ENCODE measurements at regions not wholly inside any gene's neighbourhood (a gene's known extent, or its start where the extent isn't known, plus 50 kb on each side); places are given as distances from the start of the nearest gene placed in this dataset.

DNA sequence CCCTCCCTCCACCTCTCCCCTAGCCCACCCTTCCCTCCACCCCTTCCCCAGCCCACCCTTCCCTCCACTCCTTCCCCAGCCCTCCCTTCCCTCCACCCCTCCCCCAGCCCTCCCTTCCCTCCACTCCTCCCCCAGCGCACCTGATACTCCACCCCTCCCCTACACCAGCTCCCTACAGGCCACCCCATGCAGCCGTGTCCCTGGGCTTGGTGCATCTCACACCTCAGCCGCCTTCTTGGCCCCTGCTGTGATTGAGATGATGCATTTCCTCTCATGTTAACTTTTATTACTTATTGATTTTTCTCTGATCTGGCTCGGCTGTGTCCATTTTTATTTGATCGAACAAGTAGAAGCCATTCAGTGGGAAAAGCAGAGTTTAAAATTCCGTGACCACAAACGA lies 243.8 kb downstream of the MATN1 start:
- DNase-seq (ENCODE audit: low read depth in 2 of 2), result no peak

DNA sequence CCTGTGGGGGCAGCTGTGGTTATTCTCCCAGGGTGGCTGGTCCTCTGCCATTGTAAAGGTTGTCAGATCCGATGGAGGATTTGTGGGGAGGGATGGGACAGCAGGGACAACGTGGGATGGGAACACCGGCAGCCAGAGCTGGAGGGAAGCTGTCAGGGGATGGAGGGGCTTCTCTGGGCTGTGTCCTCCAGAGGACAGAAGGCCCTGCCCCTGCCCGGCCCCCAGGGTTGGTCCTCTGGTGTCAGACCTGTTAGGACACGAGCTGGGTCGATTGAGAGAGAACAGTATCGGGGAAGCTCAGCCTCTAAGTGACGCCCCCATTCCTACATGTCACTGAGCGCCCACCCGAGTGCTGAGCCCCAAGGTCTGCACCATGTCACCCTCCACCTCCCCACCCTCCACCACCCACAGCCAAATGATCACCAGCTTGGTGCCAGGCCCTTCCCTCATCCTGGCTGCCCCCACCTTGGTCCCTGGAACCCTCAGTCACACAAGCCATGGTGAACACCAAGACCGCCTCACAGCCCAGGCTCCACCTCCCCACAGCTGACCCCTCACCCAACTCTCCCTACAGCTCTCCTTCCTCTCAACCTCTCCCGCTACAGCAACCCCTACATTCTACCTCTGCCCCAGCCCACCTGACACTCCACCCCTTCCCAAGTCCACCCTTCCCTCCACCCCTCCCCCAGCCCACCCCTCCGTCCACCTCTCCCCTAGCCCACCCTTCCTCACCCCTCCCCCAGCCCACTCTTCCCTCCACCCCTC lies 244.4 kb downstream of the MATN1 start:
- no peak for DNase-seq (ENCODE audit: low read depth in 2 of 2)

DNA sequence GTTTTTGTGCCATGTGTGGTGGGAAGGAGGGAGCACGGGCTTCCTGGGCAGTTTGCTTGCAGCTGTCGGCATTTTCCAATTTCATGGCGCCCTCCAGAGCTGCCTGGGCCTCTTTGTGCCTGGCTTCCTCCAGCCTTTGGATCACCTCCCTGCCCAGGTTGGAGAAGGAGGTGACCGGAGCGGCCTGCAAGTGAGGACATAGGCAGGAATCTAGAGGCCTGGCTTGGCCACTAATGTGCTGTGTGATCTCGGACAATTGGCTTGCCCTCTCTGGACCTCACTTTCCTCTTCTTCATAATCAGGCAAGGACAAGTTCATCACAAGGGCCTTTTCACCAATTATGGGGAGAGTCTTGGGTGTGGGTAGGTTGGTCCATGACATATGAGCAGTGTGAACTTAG lies 245.1 kb downstream of the MATN1 start:
- no peak for DNase-seq (ENCODE audit: low read depth in 2 of 2)

DNA sequence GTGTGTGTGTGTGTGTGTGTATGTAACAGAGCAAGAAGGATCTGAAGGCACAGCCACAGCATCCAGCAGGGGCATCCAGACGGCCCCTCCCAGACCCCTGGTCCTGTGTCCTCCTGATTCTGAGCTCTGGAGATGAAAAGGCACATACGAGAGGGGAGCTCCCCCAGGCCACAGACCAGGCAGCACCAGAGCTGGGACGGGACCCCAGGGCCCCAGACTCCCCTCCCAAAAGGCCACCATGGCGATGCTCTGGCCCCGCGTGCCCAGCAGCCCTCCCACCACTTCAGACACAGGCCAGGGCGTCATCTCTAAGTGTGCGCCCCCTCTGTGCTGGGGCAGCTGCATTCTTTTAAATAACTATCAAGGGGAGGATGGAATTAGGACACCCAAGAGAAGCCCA lies 245.8 kb downstream of the MATN1 start:
- DNase-seq (ENCODE audit: low read depth in 2 of 2), result no peak

DNA sequence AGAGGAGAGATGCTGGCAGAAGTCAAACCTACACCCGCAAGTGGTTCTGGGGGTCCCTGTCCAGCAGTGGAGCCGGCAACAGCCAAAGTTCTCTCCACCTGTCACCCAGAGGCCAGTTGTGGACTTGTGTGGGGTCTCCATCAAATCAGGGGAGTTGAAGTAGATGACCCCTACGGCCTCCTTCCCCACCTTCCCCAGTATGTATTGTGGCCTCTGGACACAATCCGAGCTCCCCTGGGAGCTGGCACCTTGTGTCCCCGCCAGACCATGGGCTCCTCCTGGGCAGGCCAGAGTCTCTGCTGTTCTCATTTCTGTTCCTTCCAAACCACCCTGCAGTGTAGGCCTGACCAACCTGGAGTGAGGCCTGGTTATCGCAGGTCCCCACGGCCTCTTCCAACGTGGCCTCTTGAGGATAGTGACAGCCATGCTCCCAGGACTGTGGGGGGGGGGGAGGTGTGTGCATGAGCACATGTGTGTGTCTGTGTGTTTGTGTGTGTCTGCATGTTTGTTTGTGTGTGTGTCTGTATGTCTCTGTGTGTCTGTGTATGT lies 246.4 kb downstream of the MATN1 start:
- no peak for DNase-seq (ENCODE audit: low read depth in 2 of 2)

DNA sequence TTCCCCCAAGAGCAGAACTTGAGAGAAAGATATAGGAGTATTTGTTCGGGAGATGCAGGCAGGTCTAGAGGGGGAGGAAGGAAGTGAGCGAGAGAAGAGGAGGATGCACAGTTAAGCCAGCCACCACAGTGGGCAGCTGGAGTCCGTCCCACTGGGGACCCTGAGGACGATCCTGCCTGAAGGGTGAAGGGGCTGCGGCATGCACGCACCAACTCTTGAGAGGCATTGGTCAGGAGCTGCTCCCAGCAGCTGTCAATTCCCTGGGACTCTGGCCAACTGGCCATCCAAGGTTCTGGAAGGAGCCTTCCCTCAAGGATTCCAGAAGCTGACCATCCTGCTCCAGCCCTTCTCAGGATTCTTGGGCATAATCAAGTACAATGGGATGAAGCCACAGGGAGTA lies 246.9 kb downstream of the MATN1 start:
- DNase-seq (ENCODE audit: low read depth in 2 of 2), result no peak

DNA sequence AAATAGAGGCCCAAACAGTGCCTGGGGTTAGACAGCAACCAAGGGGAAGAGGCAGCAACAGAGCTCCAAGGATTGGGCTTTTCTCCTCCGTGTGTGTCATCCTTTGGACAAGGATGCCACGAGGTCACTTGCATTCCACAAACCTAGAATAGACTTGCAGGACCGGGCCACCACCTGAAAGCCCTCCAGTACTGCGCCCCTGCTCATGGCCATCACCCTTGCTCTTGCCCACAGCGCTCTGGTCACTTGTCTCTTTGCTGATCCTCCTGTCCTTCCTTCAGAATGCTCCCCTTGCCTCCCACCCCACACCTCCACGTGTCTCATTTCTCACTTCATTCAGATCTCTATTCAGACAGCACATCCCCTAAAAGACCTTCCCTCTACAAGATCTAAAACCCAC lies 247.4 kb downstream of the MATN1 start:
- no peak for DNase-seq (ENCODE audit: low read depth in 2 of 2)

DNA sequence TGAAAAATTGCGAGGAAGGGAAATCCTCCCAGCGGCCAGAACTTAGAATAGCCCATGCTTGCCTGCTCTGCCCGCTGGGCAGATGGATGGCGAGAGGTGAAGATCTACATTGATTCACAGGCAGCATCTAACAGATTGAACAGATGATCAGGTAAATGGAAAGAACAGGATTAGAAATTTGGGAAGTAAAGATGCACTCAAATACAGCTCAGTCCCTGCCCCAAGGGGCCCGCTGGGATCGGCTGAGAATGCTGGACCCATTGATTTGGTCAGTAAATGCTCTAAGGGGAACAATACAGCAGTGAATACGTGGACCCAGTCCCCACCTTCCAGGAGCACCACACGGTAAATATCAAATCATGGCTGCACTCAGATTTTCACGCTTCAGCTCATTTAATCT lies 248.2 kb downstream of the MATN1 start:
- no peak for DNase-seq (ENCODE audit: low read depth in 2 of 2)

DNA sequence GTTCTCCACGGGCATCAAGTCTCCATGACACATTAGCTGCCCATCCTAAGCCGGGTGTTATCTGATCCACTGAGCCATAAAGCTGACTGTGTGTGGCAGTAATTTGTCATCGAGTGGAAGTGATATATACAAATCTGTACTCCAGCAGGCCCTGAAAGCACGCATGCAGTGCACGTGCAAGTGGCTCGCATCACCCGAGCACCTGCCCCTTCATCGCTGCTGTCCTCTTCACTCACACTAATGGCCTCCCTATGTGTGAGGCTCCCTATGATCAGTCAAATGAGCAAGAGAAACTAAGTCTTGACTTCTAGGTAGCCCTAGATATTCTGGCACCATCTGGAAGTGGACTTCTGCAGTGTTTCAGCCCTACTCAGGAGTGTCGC lies 248.6 kb downstream of the MATN1 start:
- no peak for DNase-seq (ENCODE audit: low read depth in 2 of 2)

DNA sequence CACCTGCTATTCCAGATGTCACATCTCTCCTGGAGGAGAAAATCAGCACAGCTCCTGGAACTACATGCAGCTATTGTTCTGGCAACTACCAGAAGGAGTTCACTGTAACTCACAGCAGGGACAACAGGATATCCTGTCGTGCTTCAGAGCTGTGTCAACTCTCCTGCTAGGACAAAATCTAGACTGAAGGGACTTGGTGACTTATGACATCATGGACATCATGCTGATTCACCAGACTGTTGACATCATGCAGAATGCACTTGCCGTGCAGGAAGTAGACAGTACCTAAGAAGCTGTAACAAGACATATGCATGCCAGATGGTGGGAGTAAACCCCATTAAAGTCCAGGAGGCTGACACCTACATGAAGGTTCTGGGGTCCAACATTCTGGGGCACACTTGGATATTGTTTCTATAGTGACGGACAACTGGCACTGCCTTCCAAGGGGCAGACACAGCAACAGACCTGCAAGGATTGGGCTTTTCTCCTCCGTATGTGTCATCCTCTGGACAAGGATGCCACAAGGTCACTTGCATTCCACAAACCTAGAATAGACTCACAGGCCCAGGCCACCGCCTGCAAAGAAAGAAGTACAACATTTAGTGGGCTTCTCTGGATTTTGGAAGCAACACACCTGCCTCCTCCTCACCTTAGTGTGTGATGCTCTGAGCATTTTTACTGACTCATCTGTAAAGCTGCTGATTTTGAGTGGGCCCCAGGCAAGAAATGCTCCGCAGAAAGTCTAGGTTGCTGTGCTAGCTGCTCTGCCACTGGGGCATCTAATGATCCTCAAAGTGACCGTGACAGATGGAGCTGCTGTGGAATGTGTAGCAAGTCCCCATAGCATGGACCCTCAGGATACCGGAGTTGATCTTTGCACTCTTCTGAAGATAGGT lies 249.2 kb downstream of the MATN1 start:
- DNase-seq (ENCODE audit: low read depth in 2 of 2), result no peak

DNA sequence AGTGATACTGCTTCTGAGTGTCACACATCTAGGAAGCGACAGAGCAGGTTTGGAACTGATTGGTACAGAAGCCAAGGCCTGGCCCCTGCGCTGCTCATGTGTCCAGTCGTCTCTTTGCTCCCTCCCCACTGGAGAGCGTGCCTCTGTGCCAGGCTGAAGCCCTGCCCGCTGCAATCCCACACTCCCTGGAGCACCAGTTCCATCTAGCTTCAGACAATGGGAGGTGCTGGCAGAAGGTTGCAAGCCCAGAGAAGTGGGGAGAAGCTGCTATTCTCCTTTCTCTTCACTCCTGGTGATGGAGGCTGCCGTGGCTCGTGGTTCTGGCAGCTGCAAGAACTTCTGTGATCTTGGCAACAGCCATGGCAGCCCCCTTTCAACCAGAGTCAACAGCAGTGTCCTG lies 250.9 kb downstream of the MATN1 start:
- no peak for DNase-seq (ENCODE audit: low read depth in 2 of 2)

DNA sequence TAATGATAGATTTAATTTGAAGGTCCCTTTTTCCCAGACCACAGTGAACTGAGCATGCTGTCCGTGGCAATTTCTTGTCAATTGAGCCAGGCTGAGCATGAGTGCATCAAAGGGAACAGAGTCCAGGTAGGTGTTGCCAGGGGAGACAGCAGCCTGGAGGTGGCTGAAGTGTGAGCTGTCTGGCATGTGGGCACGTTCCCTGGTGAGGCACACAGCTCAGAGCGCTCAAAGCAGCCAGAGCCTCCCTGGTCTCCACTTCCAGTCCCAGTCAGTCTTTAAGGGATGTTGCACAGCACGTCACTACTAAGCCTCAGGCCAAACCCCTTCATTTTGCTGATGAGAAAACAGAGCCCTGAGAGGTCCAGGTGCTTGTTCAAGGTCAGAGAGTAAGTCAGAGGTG lies 251.4 kb downstream of the MATN1 start:
- DNase-seq (ENCODE audit: low read depth in 2 of 2), result no peak

DNA sequence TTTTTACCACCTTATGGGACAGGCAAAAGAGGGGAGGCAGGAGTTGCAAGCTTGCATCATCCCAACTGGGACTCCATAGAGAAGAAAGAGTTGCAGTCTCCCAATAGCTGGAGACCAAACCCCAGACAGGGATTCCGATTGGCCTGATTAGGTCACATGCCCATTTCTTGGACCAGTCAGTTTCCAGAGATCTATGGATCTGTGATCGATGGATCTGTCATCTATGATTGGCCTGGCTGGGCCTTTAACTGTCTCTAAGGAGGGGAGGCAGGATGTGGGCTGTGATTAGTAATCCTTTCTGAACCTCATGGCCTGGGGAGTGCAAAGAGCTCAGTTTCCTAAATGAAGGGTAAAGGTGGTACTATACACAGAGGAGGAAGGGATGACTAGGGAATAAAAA lies 252.1 kb downstream of the MATN1 start:
- DNase-seq (ENCODE audit: low read depth in 2 of 2), result no peak

DNA sequence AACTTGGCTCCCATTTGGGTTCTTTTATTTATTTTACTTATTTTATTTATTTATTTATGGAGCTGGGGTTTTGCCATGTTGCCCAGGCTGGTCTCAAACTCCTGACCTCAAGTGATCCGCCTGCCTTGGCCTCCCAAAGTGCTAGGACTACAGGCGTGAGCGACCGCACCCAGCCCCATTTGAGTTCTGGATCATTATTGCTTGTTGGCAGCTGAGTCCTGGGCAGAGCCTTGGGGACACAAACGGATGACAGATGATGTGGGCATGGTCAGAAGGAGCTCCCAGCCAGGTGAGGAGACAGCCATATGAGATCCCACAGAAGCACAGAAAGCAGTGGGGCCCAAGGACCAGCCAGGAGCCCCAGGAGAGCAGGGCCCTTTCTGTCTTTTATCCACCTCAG lies 254.0 kb downstream of the MATN1 start:
- DNase-seq (ENCODE audit: low read depth in 2 of 2), result no peak

DNA sequence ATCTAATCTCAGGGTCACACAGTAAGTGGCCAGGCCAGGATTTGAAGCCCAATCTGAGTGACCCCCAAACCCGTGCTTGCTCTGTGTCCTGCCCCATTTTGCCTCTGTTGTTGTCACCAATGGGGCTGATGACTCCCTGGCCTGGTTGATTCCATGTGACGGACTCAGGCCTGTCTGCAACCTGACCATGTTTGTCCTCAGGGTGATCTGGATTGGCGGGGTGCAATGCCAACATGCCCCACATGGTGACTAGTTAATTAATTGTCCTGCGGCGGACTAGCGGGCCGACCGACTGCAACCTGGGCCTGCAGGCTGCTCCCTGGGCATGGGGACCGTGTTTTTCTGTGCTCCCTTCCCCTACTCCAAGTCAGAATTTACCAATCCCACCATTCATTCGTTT lies 256.3 kb downstream of the MATN1 start:
- DNase-seq (ENCODE audit: low read depth in 2 of 2), result no peak

DNA sequence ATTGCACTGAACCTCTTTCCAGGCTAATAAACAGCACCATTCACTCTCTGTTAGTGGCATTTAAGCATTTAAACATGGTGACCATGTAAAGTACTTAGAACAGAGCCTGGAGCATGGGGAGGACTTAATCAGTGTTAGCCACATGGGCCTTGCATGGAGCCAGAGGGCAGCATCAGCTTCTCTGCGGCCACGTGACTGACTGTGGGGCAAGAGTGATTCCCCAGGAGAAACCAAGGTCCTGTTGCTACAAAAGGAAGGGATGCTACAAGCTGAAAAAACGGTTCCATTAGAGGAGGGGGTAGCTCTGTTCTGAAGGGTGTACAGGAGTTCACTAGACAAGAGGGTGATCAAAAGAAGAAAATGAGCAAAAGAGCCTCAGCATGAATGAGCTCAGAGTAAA lies 256.8 kb downstream of the MATN1 start:
- DNase-seq (ENCODE audit: low read depth in 2 of 2), result no peak

DNA sequence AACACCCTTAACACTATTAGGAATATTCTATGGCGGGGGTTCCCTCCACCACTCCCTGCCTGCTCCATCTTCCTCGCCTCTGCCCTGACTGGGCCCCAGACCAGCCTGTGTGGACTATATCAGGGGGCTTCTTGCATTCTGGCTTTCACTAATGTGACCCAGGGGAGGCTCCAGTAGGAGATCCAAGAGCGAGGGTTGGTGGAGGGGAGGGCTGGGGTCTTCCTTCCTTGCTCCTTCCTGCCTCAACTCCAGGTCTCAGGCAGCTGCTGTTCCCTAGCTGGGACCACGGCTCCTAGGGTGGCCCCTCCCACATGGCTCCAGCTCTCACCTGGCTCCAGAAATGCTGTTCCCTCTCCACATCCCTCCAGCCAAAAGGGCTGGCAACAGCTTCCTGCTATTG lies 257.4 kb downstream of the MATN1 start:
- no peak for DNase-seq (ENCODE audit: low read depth in 2 of 2)

DNA sequence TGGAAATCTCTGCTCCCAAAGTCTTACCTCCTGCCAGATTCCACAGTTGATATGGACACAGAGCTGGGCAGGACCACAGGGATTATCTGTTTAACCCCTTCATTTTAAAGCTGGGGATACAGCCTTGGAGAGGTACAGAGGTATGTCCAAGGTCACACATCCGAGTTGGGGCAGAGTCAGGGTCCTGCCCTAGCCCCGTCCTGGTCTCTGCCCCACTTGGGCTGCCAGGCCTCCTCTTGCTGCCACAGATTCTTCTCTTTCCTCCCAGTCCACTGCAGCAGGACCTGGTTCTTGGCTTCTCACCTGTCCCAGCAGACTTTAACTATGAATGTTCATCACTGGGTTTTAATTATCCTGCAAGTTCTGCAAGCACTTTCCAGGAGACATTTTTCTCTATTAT lies 258.3 kb downstream of the MATN1 start:
- DNase-seq (ENCODE audit: low read depth in 2 of 2), result no peak

DNA sequence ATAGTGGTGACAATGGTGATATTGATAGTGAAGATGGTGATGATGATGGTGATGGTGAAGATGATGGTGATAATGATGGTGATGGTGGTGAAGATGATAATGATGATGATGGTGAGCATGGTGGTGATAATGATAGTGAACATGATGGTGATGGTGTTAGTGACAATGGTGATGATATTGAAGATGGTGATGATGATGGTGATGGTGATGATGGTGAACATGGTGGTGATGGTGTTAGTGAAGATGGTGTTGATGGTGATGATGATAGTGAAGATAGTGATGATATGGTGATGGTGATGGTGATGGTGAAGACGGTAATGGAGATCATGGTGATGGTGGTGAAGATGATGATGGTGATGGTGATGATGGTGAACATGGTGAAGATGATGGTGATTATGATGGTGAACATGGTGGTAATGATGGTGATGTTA lies 259.2 kb downstream of the MATN1 start:
- no peak for DNase-seq (ENCODE audit: low read depth in 2 of 2)

DNA sequence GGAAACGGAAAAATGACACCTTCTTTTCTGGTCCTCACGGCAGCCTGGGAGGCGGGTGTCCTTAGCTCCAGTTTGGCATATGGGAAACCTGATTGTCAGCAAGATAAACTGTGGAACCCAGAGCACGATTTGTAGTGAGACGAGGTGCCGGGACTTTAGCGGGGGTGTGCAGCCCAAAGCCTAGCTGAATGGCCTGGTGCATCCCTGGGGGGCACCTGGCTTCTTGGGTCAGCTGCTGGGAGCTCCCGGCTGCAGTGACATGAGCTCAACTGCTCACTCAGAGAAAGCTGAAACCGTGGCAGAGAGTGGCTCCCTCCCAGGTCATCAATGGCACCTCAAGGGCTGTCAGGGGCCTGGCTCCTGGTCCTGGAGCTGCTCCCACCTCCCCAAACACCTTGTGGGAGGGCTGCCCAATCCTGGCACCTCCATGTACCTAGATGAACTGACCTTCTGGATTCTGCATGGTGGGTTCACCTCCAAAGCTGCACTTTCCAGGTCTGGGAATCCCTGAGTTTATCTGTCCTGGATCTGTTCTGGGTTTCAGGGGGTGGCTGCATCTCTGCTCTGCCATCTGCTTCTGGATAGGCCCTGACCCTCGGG lies 260.5 kb downstream of the MATN1 start:
- no peak for DNase-seq (ENCODE audit: low read depth in 2 of 2)

DNA sequence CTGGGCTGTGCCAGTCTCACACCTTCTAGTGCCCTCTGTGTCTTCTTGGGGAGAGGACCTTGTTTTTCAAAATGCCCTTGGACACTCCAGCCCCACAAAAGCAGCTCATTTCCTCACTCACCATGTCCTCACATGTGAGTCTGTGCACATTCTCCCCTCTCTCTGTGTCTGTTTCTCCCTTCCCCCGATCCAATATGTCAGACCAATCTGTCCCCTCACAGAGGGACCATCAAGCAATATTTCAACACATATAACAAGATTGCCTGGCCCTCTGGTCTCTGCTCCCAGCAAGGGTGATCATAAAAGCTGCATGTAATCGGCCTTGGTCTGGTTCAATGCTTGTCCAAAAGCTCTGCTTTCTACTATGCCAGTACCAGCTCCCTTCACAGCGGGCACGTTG lies 261.2 kb downstream of the MATN1 start:
- no peak for DNase-seq (ENCODE audit: low read depth in 2 of 2)

DNA sequence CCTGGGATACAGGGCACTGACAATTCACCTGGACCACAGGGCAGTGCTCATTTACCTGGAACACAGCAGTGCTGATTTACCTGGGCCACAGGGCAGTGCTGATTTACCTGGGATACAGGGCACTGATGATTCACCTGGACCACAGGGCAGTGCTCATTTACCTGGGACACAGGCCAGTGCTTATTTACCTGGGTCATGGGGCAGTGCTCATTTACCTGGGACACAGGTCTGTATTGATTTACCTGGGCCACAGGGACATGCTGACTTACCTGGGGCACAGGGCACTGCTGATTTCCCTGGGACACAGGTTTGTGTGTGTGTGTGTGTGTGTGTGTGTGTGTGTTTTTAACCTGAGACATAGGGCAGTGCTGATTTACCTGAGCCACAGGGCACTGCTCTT lies 261.7 kb downstream of the MATN1 start:
- DNase-seq (ENCODE audit: low read depth in 2 of 2), result no peak

DNA sequence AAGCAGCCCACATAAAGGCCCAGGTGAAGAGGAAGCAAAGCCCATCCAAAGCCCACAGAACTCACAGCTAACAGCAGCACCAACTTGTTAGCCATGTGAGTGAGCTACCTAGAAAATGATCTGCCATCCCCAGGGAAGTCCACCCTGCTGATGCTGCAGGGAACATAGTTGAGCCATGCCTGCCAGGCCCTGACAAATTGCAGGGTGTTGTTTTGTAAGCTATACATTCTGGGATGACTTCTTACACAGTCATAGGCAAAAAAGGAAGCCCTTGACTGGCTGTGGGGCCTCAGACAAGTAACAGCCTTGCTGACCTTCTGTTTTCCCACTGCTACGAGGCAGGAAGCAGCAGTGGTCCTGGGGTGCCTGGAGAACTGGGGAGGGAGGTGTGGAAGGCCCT lies 262.7 kb downstream of the MATN1 start:
- DNase-seq (ENCODE audit: low read depth in 2 of 2), result no peak

Measured in stimulated activated CD4-positive, alpha-beta T cell treated with anti-CD3 and anti-CD28 coated beads, Interleukin-15, amount 100 ng/mL, for 48 hours (primary cell).